Neural progenitor cell (in vitro differentiated cells): ENCODE measurements at regions not wholly inside any gene's neighbourhood (a gene's known extent, or its start where the extent isn't known, plus 50 kb on each side); places are given as distances from the start of the nearest gene placed in this dataset.
A peak's percentile ranks its signal among the peaks of the same experiment; 100 is the strongest.

Experiments used
- DNase-seq: peaks from one replicate; pipeline ENCODE4 v3.0.0-alpha.2; 2016; ENCODE audit warnings: low spot score
- H2AFZ ChIP-seq: fragments of 200-600 bp; sonication (generic); replicated peaks from 2 replicates; pipeline ENCODE4 v1.6.1; 2016; ENCODE audit warnings: antibody characterized with exemption
- H3F3A ChIP-seq: fragments of 200-600 bp; sonication (generic); 2 replicates; pipeline ENCODE4 v1.6.1; 2016; ENCODE audit warnings: antibody characterized with exemption, low read depth
- H3K27ac ChIP-seq: fragments of 200-600 bp; sonication (generic); 2 replicates; pipeline ENCODE4 v1.5.1; 2016; ENCODE audit warnings: mild to moderate bottlenecking
- H3K27me3 ChIP-seq: fragments of 200-600 bp; sonication (generic); 2 replicates; pipeline ENCODE4 v1.6.1; 2016; ENCODE audit warnings: mild to moderate bottlenecking, moderate library complexity
- H3K36me3 ChIP-seq: fragments of 200-600 bp; sonication (generic); 2 replicates; pipeline ENCODE4 v1.5.1; 2016
- H3K4me1 ChIP-seq: fragments of 200-600 bp; sonication (generic); 2 replicates; pipeline ENCODE4 v1.6.1; 2016; ENCODE audit warnings: mixed run types
- H3K4me2 ChIP-seq: fragments of 200-600 bp; sonication (generic); 2 replicates; pipeline ENCODE4 v1.6.1; 2016
- H3K4me3 ChIP-seq: fragments of 200-600 bp; sonication (generic); 2 replicates; pipeline ENCODE4 v1.5.1; 2016
- H3K79me2 ChIP-seq: fragments of 200-600 bp; sonication (generic); 2 replicates; pipeline ENCODE4 v1.6.1; 2016; ENCODE audit warnings: low read depth
- H3K9ac ChIP-seq: fragments of 200-600 bp; sonication (generic); 2 replicates; pipeline ENCODE4 v1.6.1; 2016
- H3K9me3 ChIP-seq: fragments of 200-600 bp; sonication (generic); 2 replicates; pipeline ENCODE4 v1.5.1; 2016; ENCODE audit warnings: low read depth
- H4K20me1 ChIP-seq: fragments of 200-600 bp; sonication (generic); 2 replicates; pipeline ENCODE4 v1.6.1; 2016; ENCODE audit warnings: low read depth
- H3K27ac Mint-ChIP-seq: 3 replicates; pipeline ENCODE4 v1.8.0; 2021; ENCODE audit warnings: mixed read lengths
- H3K27me3 Mint-ChIP-seq: 2 replicates; pipeline ENCODE4 v1.8.0; 2022; ENCODE audit warnings: low read depth, mild to moderate bottlenecking, inconsistent platforms, moderate library complexity, mixed read lengths; ENCODE audit not compliant: insufficient read depth
- H3K36me3 Mint-ChIP-seq: 3 replicates; pipeline ENCODE4 v1.8.0; 2021; ENCODE audit warnings: mixed read lengths
- H3K4me1 Mint-ChIP-seq: 3 replicates; pipeline ENCODE4 v1.8.0; 2021; ENCODE audit warnings: mixed read lengths
- H3K4me3 Mint-ChIP-seq: 3 replicates; pipeline ENCODE4 v1.8.0; 2021; ENCODE audit warnings: mild to moderate bottlenecking, moderate library complexity, mixed read lengths
- H3K9me3 Mint-ChIP-seq: 3 replicates; pipeline ENCODE4 v1.8.0; 2020; ENCODE audit warnings: mixed read lengths
- EZH2 ChIP-seq: fragments of 200-600 bp; sonication (generic); IDR thresholded peaks from 2 replicates; pipeline ENCODE4 v1.6.1; 2017; ENCODE audit warnings: antibody characterized with exemption, mild to moderate bottlenecking, moderate library complexity
- EZH2phosphoT487 ChIP-seq: fragments of 200-600 bp; sonication (generic); IDR thresholded peaks from 2 replicates; pipeline ENCODE4 v1.6.1; 2017; ENCODE audit warnings: antibody characterized with exemption
- TF ChIP-seq, protein P1 (sequence below): fragments of 200-600 bp; sonication (generic); IDR thresholded peaks from 2 replicates; pipeline ENCODE4 v1.5.1; 2017; ENCODE audit warnings: antibody characterized with exemption, mild to moderate bottlenecking

DNA sequence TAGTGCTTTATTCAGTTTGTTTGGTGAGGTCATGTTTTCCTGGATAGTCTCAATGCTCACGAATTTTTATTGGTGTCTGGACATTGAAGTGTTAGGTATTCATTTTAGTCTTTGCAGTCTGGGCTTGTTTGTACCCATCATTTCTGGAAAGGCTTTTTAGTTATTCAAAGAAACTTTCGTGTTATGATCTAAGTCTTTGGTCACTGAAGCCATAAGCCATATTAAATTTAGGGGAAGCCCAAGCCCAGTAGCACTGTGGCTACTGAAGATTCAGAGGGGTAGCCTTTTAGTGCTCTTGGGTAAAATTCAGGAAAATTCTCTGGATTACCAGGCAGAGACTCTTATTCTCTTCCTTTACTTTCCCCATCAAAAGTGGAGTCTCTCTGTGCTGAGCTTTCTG, 56.2 kb upstream of the PEX5L start:
- no peak overlapping the region for H3K4me3 Mint-ChIP-seq
- H3K27ac Mint-ChIP-seq, result no peak overlapping the region
- no peaks in the 10 kb centered on the region for H4K20me1 ChIP-seq
- H3K9ac ChIP-seq, result no peak overlapping the region
- H3K36me3 ChIP-seq, result no peaks in the 10 kb centered on the region
- no peak for DNase-seq
- no peaks in the 10 kb centered on the region for H3K4me1 Mint-ChIP-seq
- no peak overlapping the region for H3K27ac ChIP-seq
- H3F3A ChIP-seq, result no peaks in the 10 kb centered on the region
- no peaks in the 10 kb centered on the region for H3K36me3 Mint-ChIP-seq
- H3K4me1 ChIP-seq, result no peaks in the 10 kb centered on the region
- H3K27me3 ChIP-seq, result no peaks in the 10 kb centered on the region
- H3K27me3 Mint-ChIP-seq, result no peaks in the 10 kb centered on the region
- H3K9me3 ChIP-seq, result no peaks in the 10 kb centered on the region
- no peak overlapping the region for H2AFZ ChIP-seq
- H3K79me2 ChIP-seq, result no peaks in the 10 kb centered on the region
- TF ChIP-seq, protein P1, sequence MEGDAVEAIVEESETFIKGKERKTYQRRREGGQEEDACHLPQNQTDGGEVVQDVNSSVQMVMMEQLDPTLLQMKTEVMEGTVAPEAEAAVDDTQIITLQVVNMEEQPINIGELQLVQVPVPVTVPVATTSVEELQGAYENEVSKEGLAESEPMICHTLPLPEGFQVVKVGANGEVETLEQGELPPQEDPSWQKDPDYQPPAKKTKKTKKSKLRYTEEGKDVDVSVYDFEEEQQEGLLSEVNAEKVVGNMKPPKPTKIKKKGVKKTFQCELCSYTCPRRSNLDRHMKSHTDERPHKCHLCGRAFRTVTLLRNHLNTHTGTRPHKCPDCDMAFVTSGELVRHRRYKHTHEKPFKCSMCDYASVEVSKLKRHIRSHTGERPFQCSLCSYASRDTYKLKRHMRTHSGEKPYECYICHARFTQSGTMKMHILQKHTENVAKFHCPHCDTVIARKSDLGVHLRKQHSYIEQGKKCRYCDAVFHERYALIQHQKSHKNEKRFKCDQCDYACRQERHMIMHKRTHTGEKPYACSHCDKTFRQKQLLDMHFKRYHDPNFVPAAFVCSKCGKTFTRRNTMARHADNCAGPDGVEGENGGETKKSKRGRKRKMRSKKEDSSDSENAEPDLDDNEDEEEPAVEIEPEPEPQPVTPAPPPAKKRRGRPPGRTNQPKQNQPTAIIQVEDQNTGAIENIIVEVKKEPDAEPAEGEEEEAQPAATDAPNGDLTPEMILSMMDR, result no peak
- no peak for TF ChIP-seq EZH2phosphoT487
- H3K4me2 ChIP-seq, result no peak overlapping the region
- H3K9me3 Mint-ChIP-seq, result peaks cover 1% of the 10 kb centered on the region
- H3K4me3 ChIP-seq, result no peak overlapping the region

DNA sequence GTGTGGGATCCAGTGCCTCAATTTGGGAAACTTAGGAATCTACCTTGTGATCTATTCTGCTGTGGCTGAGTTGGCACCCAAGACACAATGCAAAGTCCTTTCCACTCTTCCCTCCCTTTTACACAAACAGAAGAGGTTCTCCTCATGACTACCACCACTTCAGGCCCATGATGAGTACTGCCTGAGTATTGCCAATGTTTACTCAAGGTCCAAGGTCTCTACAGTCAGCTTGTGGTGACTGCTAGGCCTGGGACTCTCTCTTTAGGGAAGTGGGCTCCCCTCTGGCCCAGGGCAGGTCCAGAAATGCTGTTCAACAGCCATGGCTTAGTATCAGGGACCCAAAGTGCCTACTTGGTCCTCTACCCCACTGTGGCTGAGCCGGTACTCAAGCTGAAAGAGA, 56.8 kb upstream of the PEX5L start:
- no peak for DNase-seq
- H3F3A ChIP-seq, result no peaks in the 10 kb centered on the region
- H3K4me1 ChIP-seq, result no peaks in the 10 kb centered on the region
- no peaks in the 10 kb centered on the region for H3K79me2 ChIP-seq
- Mint-ChIP-seq H3K9me3 (peaks cover 1% of the 10 kb centered on the region), H3K27ac (no peak overlapping the region), H3K4me3 (no peak overlapping the region), H3K4me1 (no peaks in the 10 kb centered on the region), H3K36me3 (no peaks in the 10 kb centered on the region), H3K27me3 (no peaks in the 10 kb centered on the region)
- no peak overlapping the region for H3K27ac ChIP-seq
- H3K4me2 ChIP-seq, result no peak overlapping the region
- H2AFZ ChIP-seq, result no peak overlapping the region
- no peaks in the 10 kb centered on the region for H3K27me3 ChIP-seq
- H3K4me3 ChIP-seq, result no peak overlapping the region
- no peaks in the 10 kb centered on the region for H3K36me3 ChIP-seq
- H4K20me1 ChIP-seq, result no peaks in the 10 kb centered on the region
- H3K9ac ChIP-seq, result no peak overlapping the region
- TF ChIP-seq EZH2phosphoT487 (no peak), EZH2 (no peak)
- no peaks in the 10 kb centered on the region for H3K9me3 ChIP-seq

DNA sequence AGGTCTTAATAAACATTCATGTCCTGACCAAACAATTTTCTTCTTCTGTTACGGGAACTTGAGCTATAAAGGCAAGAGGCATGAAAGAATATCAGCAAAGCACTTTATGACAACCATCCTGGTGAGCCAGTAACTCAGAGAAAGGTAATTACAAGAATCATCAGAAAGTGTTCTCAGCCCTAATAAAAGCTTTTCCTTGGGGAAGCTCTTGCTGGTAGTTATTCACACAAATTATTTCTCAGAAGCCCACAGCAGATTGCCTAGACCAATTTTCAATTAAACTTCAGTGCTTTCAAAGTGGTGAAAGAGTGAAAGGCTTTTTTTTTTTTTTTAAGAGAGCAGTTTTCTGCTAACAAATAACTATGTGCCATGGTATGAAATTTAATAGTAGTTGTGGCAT, 60.9 kb upstream of the PEX5L start:
- H3K4me3 ChIP-seq, result no peak overlapping the region
- H3K27ac Mint-ChIP-seq, result no peak overlapping the region
- no peak overlapping the region for H3K4me2 ChIP-seq
- peaks cover 1% of the 10 kb centered on the region for H3K9me3 Mint-ChIP-seq
- H3K36me3 ChIP-seq, result no peaks in the 10 kb centered on the region
- no peak overlapping the region for H3K4me3 Mint-ChIP-seq
- H3K79me2 ChIP-seq, result no peaks in the 10 kb centered on the region
- no peaks in the 10 kb centered on the region for H3K27me3 Mint-ChIP-seq
- no peaks in the 10 kb centered on the region for H3K27me3 ChIP-seq
- TF ChIP-seq EZH2phosphoT487 (no peak), EZH2 (no peak)
- TF ChIP-seq, protein P1, result no peak
- no peak overlapping the region for H2AFZ ChIP-seq
- H4K20me1 ChIP-seq, result no peaks in the 10 kb centered on the region
- no peak overlapping the region for H3K27ac ChIP-seq
- H3K4me1 ChIP-seq, result no peaks in the 10 kb centered on the region
- no peaks in the 10 kb centered on the region for H3K9me3 ChIP-seq
- H3F3A ChIP-seq, result no peaks in the 10 kb centered on the region
- no peak for DNase-seq
- H3K4me1 Mint-ChIP-seq, result peaks cover 4% of the 10 kb centered on the region
- no peak overlapping the region for H3K9ac ChIP-seq
- no peaks in the 10 kb centered on the region for H3K36me3 Mint-ChIP-seq

DNA sequence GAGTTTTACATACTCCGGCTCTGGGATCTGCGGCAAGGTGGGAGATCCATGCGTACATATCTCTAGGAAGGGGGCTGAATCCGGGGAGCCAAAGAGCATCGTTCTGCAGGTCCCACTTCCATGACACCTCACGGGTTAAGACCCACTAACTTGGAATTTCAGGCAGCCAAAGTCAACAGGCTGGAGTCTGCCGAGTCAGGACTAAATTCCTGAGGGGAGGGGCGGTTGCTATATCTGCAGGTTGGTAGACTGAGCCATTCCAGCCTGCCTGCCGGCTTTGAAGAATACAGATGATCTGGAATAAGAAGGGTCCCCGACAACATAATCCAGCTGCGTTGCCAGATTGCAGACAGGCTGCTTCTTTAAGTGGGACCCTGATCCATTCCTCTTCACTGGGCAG, 65.4 kb upstream of the PEX5L start:
- no peaks in the 10 kb centered on the region for H3K79me2 ChIP-seq
- no peak overlapping the region for H3K4me3 ChIP-seq
- H3K9me3 ChIP-seq, result no peaks in the 10 kb centered on the region
- no peaks in the 10 kb centered on the region for H3K36me3 ChIP-seq
- H3K9ac ChIP-seq, result no peak overlapping the region
- no peaks in the 10 kb centered on the region for H3K27me3 Mint-ChIP-seq
- H3K4me1 ChIP-seq, result no peaks in the 10 kb centered on the region
- no peak overlapping the region for H2AFZ ChIP-seq
- peak overlapping the region; percentile 24 for H3K27ac Mint-ChIP-seq
- H3K9me3 Mint-ChIP-seq, result no peaks in the 10 kb centered on the region
- no peaks in the 10 kb centered on the region for H4K20me1 ChIP-seq
- no peak overlapping the region for H3K4me2 ChIP-seq
- no peak overlapping the region for H3K27ac ChIP-seq
- peaks cover 4% of the 10 kb centered on the region for H3K4me1 Mint-ChIP-seq
- no peaks in the 10 kb centered on the region for H3K27me3 ChIP-seq
- TF ChIP-seq, protein P1, result no peak
- TF ChIP-seq EZH2 (no peak), EZH2phosphoT487 (no peak)
- no peaks in the 10 kb centered on the region for H3F3A ChIP-seq
- peak; percentile 61 for DNase-seq
- H3K36me3 Mint-ChIP-seq, result no peaks in the 10 kb centered on the region
- H3K4me3 Mint-ChIP-seq, result no peak overlapping the region
